GM18951 (cell line): ENCODE measurements at regions not wholly inside any gene's neighbourhood (a gene's known extent, or its start where the extent isn't known, plus 50 kb on each side); places are given as distances from the start of the nearest gene placed in this dataset.
"Not testable (repeated sequence)": the region's sequence is repeated elsewhere in the genome, so short reads cannot be mapped to it uniquely, and the experiment has no call there.

Source experiments
- POLR2A ChIP-seq: IDR thresholded peaks from 4 replicates; pipeline ENCODE4 v1.6.1; 2011; ENCODE audit warnings: mild to moderate bottlenecking; ENCODE audit not compliant: insufficient read length, insufficient read depth; ENCODE audit errors: extremely low read depth
- in situ Hi-C: fragments of 300-500 bp; cut with MboI; formaldehyde crosslinking; loops from one replicate; pipeline ENCODE4 v1.12.0; 2022; ENCODE audit warnings: low sequenced_read_pairs, mixed read lengths, inconsistent platforms; ENCODE audit not compliant: unreplicated experiment

DNA sequence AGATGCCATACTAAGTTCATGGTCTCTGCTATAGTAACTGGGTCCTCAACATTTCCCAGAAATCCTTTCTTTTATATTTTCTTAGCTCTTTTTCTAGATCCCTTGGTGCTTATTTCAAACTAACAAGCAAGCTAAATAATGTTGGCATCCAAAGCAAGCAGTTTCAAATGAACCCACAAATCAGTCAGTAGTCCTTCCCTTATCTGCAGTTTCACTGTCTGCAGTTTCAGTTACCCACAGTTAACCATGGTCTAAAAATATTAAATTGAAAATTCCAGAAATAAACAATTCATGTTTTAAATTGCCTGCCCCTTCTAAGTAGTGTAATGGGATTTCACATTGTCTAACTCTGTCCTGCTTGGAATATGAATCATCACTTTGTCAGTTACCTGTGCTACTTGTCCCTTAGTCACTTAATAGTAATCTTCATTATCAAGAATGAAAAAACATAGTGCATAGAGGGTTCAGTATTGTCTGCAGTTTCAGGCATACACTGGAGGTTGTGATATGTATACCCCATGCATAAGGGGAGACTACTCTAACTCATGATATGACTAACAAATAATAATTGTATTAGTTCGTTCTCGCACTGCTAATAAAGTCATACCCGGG, 633.7 kb downstream of the MECOM start:
- TF ChIP-seq POLR2A = no peak
- in situ Hi-C loops = no loop called here

DNA sequence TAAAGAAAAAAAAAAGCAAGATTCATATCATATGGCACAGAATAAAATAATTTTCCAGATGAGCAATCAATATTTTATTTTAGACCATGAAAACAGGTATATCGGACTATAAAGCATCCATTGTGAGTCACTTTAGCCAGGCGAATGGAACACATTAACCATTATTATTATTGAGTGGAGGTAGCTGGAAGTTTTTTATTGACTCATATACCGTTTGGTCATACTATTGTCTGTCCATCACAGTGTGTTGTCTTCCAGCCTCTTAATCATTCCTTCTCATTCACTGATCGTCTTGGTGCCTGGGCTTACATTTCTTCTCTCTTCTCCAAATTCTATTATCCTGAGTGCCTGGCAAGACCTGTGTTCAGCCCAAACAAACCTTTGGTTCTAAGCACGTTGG, 634.8 kb downstream of the MECOM start:
- in situ Hi-C loops = no loop called here
- no peak for TF ChIP-seq POLR2A

DNA sequence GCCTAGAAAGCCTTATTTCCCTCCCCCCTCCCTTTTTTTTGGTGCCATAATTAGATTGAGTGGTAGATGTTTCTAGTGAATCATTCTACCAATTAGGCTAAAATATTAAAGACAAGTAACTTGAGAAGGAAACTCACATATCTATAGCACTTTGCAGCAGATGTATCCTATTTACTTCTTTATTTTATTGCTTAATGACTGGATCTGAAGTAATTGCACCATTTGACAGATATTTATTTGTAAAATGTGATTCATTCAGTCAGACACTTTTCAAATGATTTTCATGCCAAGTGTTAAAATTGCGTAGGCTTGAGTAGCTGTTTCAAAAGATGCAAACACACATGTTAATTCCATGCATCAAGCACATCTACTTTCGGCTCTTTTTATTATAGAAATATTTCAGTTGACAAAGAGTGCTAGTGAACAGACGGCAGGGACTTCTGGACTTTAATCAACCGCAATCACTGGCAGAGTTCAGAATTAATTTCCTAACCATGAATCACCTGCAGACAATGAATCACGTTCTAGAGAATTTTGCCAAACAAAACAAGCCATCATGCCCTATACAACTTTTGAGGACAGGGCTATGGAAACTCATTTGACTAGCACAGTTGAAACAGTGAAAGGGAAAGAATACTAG, 636.8 kb downstream of the MECOM start:
- TF ChIP-seq POLR2A = no peak
- in situ Hi-C loops = no loop called here

DNA sequence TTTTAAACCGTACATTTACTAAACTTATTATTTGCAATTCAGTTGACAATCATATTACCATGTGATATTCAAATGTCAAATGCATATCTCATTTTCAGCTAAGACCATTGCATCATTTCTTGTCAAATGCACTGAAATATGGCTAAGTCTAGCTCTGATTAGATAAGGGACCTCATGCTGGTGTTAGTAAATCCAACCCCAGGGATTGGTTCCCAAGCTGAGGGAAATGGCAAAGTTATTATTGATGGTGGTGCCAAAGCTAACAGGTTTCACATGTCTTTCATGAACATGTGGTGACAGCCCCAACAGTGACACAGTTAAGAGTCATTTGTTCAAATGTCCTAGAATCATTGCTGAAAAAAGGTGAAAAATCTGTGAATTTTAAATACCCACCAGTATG, 641.1 kb downstream of the MECOM start:
- no peak for TF ChIP-seq POLR2A
- in situ Hi-C loops = no loop called here

DNA sequence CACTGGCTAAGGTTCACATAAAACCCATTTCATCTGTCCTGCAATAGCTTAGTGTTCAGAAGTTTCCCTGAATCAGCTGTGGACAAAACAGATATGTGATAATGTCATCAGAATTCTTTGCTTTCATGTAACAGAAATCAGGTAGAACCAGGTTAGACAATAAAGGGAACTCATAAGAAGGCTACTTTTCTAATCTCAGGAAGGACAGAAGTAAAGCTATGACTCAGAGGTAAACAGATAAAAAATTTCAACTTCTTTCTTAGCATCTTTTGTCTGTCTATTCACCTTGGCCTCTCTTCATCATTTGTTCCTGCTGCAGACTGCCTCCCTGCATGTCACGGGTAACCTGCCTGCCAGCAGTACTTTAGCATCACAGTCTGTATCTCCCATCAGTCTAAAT, 643.1 kb downstream of the MECOM start:
- in situ Hi-C loops = no loop called here
- no peak for TF ChIP-seq POLR2A

DNA sequence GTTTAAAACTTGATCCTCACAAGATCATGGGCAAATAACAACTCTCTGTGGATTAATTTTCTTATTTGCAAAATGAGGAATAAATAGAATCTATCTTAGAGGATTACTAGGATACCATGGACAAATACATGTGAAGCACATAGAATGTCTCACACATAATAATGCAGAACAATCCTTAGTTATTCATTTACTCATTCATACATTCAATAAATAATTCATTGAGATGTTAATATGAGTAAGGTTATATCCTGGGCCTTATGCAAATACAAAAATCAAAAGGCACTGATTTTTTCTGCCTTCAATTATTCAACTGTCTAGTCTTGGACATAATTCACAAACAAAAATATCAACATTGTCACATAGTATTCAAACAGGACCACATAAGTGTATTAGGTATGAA, 654.1 kb downstream of the MECOM start:
- in situ Hi-C loops = no loop called here
- TF ChIP-seq POLR2A = no peak

DNA sequence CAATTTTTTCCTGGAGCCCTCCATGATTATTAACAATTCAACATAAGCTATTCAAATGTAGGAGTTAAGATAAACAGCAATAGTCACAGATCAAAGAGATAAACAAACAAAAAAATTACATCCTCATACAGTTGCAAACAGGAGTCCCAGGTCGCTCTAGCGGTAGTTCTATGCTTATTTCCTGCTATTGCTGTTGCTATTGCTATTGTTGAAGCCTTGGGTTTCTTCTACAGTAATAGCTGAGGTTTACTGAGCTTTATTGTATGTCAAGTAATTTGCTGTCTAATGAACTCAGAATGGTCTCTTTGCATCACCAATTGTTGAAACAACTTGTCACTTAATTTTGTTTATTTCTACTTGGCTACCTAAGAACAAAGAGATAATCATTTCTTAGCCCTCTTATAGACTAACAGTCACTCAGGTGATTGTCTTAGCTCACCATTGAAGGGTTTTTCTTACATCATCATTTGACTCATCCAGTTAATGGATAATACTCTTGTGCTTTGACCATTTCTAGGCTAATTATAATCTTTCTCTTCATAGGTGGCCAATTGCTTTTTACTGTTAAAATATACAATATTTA, 654.6 kb downstream of the MECOM start:
- in situ Hi-C loops = no loop called here
- TF ChIP-seq POLR2A = no peak

DNA sequence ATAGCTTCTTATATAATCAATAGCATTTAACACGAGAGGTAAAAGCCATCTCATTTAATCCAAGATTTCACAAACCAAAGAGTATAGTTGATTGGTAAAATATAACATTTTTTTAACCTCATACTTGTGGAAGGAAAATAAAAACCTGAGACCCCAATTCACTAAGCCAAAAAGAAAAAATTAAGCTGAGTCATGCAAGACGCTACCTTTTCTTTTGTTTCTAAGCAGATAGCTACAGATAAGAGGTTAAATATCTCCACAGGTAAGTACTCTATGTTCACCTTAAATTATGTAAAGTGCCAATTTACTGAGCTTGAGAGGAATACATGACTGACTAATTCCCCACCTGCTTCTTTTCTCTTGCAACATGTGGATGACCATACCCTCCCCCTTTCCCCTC, 656.4 kb downstream of the MECOM start:
- in situ Hi-C loops = no loop called here

DNA sequence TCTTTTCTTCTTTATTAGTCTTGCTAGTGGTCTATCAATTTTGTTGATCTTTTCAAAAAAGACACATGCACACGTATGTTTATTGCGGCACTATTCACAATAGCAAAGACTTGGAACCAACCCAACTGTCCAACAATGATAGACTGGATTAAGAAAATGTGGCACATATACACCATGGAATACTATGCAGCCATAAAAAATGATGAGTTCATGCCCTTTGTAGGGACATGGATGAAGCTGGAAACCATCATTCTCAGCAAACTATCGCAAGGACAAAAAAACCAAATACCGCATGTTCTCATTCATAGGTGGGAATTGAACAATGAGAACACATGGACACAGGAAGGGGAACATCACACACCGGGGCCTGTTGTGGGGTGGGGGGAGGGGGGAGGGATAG, 657.1 kb downstream of the MECOM start:
- in situ Hi-C loops = not testable (repeated sequence)

More for the DNA sequence above, 656.4 kb downstream of the MECOM start:
- no peak for TF ChIP-seq POLR2A

DNA sequence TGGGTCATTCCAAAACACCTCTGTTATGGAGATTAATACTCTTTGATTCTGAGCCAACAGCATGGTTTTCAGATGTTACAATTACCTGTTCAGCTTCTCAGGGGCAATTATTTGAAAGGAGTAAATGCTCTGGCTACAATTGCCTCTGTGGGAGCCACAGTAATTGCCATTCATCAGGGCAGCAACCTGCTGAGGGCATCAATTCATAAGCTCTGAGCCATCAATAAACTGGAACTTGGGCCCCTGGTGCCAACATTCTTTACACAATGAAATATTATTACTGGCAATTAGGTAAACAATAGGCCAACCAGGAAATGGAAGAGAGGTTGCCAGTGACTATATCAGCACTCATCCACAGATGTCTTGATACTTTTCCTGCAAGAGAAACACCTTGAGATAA, 660.8 kb downstream of the MECOM start:
- TF ChIP-seq POLR2A = no peak
- in situ Hi-C loops = no loop called here

DNA sequence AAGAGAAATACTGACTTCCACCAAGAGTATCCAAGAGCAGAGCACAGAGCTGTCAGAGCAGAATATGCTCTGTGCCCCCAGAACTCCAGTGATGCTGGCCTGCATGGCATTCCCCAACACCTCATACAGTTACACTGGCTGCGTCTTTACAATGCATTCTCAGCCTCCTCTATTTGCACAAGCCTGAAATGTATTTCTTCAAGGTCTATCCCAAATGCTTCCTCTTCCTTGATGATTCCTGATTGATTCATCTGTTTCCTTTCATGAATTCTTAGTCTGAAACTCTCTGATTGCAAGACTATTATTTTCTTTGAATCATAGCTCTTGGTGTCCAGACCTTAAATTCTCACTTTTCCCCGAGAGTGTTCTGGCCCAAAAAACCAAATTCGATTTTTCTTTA, 664.7 kb downstream of the MECOM start:
- no peak for TF ChIP-seq POLR2A
- in situ Hi-C loops = no loop called here

DNA sequence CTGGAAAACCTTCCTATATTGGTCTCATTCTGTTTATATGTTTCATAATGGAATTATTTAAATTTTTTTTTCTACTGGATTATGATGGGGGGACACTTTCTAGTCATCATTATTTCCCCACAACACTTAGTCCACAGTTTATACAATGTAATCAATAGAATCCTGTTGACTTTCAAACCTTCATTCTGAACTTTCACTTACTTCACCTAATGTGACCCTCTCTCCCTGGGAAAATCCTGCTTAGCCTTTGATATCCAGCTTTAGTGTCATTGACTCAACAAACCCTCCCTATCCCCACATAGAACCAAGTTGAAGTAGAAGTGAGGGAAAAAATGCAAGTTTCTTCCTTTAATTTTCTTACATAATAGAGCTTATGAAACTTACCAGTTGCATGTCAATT, 666.0 kb downstream of the MECOM start:
- no peak for TF ChIP-seq POLR2A
- in situ Hi-C loops = no loop called here

DNA sequence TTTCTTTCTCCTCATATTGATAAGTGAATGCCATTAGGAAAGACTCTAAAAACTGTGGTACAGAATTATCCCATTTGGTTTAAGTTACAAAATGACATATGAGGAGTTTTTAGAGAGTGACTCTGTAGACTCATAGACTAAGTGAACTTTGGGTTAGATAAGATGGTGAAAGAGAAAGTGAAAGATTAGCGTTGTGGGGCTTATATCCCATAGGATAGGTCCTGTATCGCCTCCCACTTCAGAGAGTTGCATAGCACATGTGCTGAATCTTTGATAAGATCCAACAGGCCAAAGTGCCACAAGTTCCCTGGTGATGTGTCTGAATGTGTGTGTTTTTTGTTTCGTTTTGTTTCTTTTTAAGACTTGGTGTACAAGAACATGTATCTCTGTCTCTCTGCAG, 666.9 kb downstream of the MECOM start:
- no peak for TF ChIP-seq POLR2A
- in situ Hi-C loops = no loop called here

DNA sequence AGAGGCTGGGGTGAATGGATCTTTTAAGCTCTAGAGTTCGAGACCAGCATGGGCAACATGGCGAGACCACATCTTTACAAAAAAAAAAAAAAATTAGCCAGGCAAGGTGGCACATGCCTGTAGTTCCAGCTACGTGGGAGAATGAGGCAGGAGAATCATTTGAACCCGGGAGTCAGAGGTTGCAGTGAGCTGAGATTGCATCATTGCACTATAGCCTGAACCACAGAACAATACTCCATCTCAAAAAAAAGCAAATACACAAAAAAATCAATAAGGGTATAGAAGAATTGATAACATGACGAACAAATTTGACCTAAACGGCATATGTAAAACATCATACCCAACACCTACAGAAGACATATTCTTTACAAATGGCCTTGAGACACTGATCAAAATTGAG, 668.4 kb downstream of the MECOM start:
- TF ChIP-seq POLR2A = no peak
- in situ Hi-C loops = no loop called here
